DND-41 (cell line): ENCODE measurements at regions not wholly inside any gene's neighbourhood (a gene's known extent, or its start where the extent isn't known, plus 50 kb on each side); places are given as distances from the start of the nearest gene placed in this dataset.
A peak's percentile ranks its signal among the peaks of the same experiment; 100 is the strongest.

Experiments used
- ATAC-seq: fragments of 200-7000 bp; cut with Tn5 transposase; 3 replicates; pipeline ENCODE4 v1.9.1; 2021; ENCODE audit warnings: low read depth; ENCODE audit not compliant: insufficient read depth
- DNase-seq: peaks from one replicate; pipeline ENCODE4 v3.0.0-alpha.2; 2020
- H2AFZ ChIP-seq: 2 replicates; pipeline ENCODE4 v1.6.0; 2012; ENCODE audit warnings: low read depth, low read length
- H3K27ac ChIP-seq: 2 replicates; pipeline ENCODE4 v1.5.1; 2012; ENCODE audit warnings: low read length, inconsistent platforms
- H3K27me3 ChIP-seq: fragments of 200-600 bp; sonication (generic); 2 replicates; pipeline ENCODE4 v1.6.0; 2012; ENCODE audit warnings: low read length, mild to moderate bottlenecking, inconsistent platforms; ENCODE audit not compliant: insufficient read depth, poor library complexity
- H3K36me3 ChIP-seq: 2 replicates; pipeline ENCODE4 v1.5.1; 2012; ENCODE audit warnings: low read length, inconsistent platforms; ENCODE audit not compliant: insufficient read depth
- H3K4me1 ChIP-seq: 2 replicates; pipeline ENCODE4 v1.5.1; 2012; ENCODE audit warnings: mild to moderate bottlenecking, low read length; ENCODE audit not compliant: insufficient read depth
- H3K4me2 ChIP-seq: 2 replicates; pipeline ENCODE4 v1.6.0; 2012; ENCODE audit warnings: mild to moderate bottlenecking, moderate library complexity, low read length, inconsistent platforms; ENCODE audit not compliant: insufficient read depth
- H3K4me3 ChIP-seq, 2 experiments: fragments of 200-600 bp in 1 of 2; shearing (Covaris generic) in 1 of 2; 2 replicates each; pipeline ENCODE4 v1.5.1; 2012 to 2016; ENCODE audit warnings: inconsistent platforms in 2 of 2, low read length in 2 of 2, mild to moderate bottlenecking in 2 of 2, low read depth in 1 of 2, moderate library complexity in 1 of 2
- H3K79me2 ChIP-seq: 2 replicates; pipeline ENCODE4 v1.6.0; 2012; ENCODE audit warnings: low read length, inconsistent platforms; ENCODE audit not compliant: insufficient read depth
- H3K9ac ChIP-seq: 2 replicates; pipeline ENCODE4 v1.6.0; 2012; ENCODE audit warnings: low read depth, mild to moderate bottlenecking, inconsistent platforms, low read length, moderate library complexity
- H3K9me3 ChIP-seq: 2 replicates; pipeline ENCODE4 v1.5.1; 2012; ENCODE audit warnings: low read length, moderate library complexity, mild to moderate bottlenecking, inconsistent platforms; ENCODE audit not compliant: insufficient read depth, severe bottlenecking
- H4K20me1 ChIP-seq: 2 replicates; pipeline ENCODE4 v1.6.0; 2012; ENCODE audit warnings: low read length; ENCODE audit not compliant: insufficient read depth
- CTCF ChIP-seq: IDR thresholded peaks from 2 replicates; pipeline ENCODE4 v1.5.1; 2012; ENCODE audit warnings: borderline replicate concordance, low read length, moderate library complexity, mild to moderate bottlenecking; ENCODE audit not compliant: poor library complexity, severe bottlenecking; ENCODE audit errors: extremely low read depth
- EZH2 ChIP-seq: IDR thresholded peaks from 3 replicates; pipeline ENCODE4 v1.6.1; 2012; ENCODE audit warnings: borderline replicate concordance, low read depth, mild to moderate bottlenecking, moderate library complexity, low read length, inconsistent platforms; ENCODE audit not compliant: severe bottlenecking

DNA sequence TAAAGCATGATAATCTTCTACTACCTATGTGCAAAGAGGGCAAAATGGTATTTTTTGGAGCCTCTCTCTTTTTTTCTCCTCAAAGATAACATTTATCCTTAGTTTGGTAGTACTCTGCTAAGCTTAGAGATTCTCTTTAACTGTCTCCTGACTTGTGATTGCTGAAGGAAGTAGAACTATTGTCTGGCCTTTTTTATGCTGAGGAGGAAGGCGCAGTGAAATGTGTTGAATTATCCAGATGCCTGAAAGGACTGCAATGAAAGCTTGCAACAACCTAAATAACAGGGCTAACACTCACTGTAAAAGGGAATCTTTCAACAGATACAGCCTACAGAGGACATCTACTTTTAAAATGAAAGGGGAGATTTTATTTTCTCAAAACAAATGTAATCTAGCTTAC lies 59.5 kb upstream of the CCDC160 start:
- TF ChIP-seq CTCF (no peak), EZH2 (no peak)
- no peaks in the 10 kb centered on the region for H4K20me1 ChIP-seq

GRCh38 chrX:134180601-134181274 lies 56.2 kb upstream of the CCDC160 start:
- Histone ChIP-seq H3K4me2 (no peak overlapping the region), H4K20me1 (no peaks in the 10 kb centered on the region), H3K4me1 (peaks cover 31% of the 10 kb centered on the region), H3K4me3 (no peak overlapping the region), H3K27ac (no peak overlapping the region), H2AFZ (no peak overlapping the region), H3K9ac (no peak overlapping the region), H3K36me3 (no peaks in the 10 kb centered on the region), H3K27me3 (no peaks in the 10 kb centered on the region), H3K79me2 (no peaks in the 10 kb centered on the region; the same call in 1 of the 2 replicates), H3K9me3 (no peaks in the 10 kb centered on the region)
- DNase-seq (no peak), ATAC-seq (no peak)
- TF ChIP-seq EZH2: no peak

More for the DNA sequence above, 59.5 kb upstream of the CCDC160 start:
- Histone ChIP-seq H3K36me3 (peaks cover 5% of the 10 kb centered on the region; the same call in 1 of the 2 replicates), H3K79me2 (peaks cover 14% of the 10 kb centered on the region), H3K4me2 (no peak overlapping the region), H3K27ac (no peak overlapping the region), H3K9ac (no peak overlapping the region), H3K4me1 (peaks cover 16% of the 10 kb centered on the region), H3K27me3 (no peaks in the 10 kb centered on the region), H2AFZ (peak overlapping the region; percentile 10; the same call in 1 of the 2 replicates), H3K9me3 (no peaks in the 10 kb centered on the region), H3K4me3 (no peak overlapping the region)
- DNase-seq (no peak), ATAC-seq (no peak)

GRCh38 chrX:134181275-134181660 lies 55.7 kb upstream of the CCDC160 start:
- H2AFZ ChIP-seq: no peak overlapping the region
- no peak overlapping the region for H3K4me2 ChIP-seq
- no peaks in the 10 kb centered on the region; the same call in 1 of the 2 replicates for H3K79me2 ChIP-seq
- H3K9me3 ChIP-seq: no peaks in the 10 kb centered on the region
- H3K9ac ChIP-seq: no peak overlapping the region
- no peak for DNase-seq
- TF ChIP-seq CTCF (no peak), EZH2 (no peak)
- no peak overlapping the region for H3K27ac ChIP-seq
- H3K4me1 ChIP-seq: peaks cover 36% of the 10 kb centered on the region
- H3K36me3 ChIP-seq: no peaks in the 10 kb centered on the region
- ATAC-seq: no peak
- no peak overlapping the region for H3K4me3 ChIP-seq
- no peaks in the 10 kb centered on the region for H3K27me3 ChIP-seq
- no peaks in the 10 kb centered on the region for H4K20me1 ChIP-seq

DNA sequence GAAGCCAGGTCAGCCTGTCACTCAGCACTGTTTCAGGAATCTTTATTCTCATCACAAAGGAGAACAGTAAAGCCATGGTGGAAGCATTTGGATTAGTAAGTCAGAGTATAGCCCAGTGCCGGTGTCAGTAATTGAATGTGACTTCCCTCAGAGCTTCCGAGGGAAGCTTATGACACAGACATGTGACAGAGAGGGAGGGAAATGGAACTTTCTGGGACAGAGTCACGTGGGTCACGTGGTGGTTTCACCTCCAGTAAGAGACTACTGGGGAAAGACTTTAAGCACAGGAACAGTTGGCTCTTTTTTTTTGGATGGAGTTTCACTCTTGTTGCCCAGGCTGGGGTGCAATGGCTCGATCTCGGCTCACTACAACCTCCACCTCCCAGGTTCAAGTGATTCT lies 53.3 kb upstream of the CCDC160 start:
- DNase-seq: no peak
- Histone ChIP-seq H2AFZ (no peak overlapping the region), H3K9ac (no peak overlapping the region), H3K4me2 (no peak overlapping the region), H3K4me3 (no peak overlapping the region), H3K4me1 (peaks cover 46% of the 10 kb centered on the region), H4K20me1 (no peaks in the 10 kb centered on the region), H3K9me3 (no peaks in the 10 kb centered on the region), H3K27ac (peak overlapping the region; percentile 50; the same call in 1 of the 2 replicates), H3K36me3 (no peaks in the 10 kb centered on the region), H3K79me2 (peaks cover 13% of the 10 kb centered on the region), H3K27me3 (no peaks in the 10 kb centered on the region)
- TF ChIP-seq EZH2: no peak
- no peak for TF ChIP-seq CTCF
- ATAC-seq: no peak
